IMR-90 (cell line): ENCODE measurements at regions not wholly inside any gene's neighbourhood (a gene's known extent, or its start where the extent isn't known, plus 50 kb on each side); places are given as distances from the start of the nearest gene placed in this dataset.

Source experiments
- ATAC-seq: fragments of 200-7000 bp; cut with Tn5 transposase; 2 replicates; pipeline ENCODE4 v1.9.1; 2020; ENCODE audit warnings: low read depth, mild to moderate bottlenecking, moderate library complexity
- BruUV-seq: library from RNA; stranded (reverse); fragments of 400-500 nt; replicated peaks from 2 replicates; lab custom pipeline; 2021; lab: Mats Ljungman, UMichigan
- CTCF ChIA-PET: fragments of 300-600 bp; formaldehyde crosslinking; extraction: SDS; loops from one replicate; lab custom pipeline; 2021; ENCODE audit warnings: antibody characterized with exemption; lab: Yijun Ruan, JAX
- POLR2A ChIA-PET: fragments of 300-600 bp; sonication (Branson Sonifier 250); formaldehyde crosslinking; loops from one replicate; lab custom pipeline; 2022; ENCODE audit warnings: antibody characterized with exemption; ENCODE audit not compliant: unreplicated experiment; lab: Charles Lee
- DNase-seq: peaks from one replicate; pipeline ENCODE4 v3.0.0; 2013
- H2AFZ ChIP-seq: replicated peaks from 2 replicates; pipeline ENCODE3; 2013; ENCODE audit warnings: low read length, mild to moderate bottlenecking; ENCODE audit not compliant: poor library complexity
- H2AK5ac ChIP-seq: 2 replicates; pipeline ENCODE4 v1.6.1; 2013; ENCODE audit warnings: low read depth, low read length, inconsistent platforms
- H2AK9ac ChIP-seq: replicated peaks from 2 replicates; pipeline ENCODE3; 2013; ENCODE audit warnings: mild to moderate bottlenecking, low read depth, low read length, moderate library complexity; ENCODE audit not compliant: poor library complexity
- H2BK120ac ChIP-seq: 2 replicates; pipeline ENCODE4 v1.6.1; 2013; ENCODE audit warnings: low read depth, low read length, inconsistent platforms
- H2BK15ac ChIP-seq: 3 replicates; pipeline ENCODE4 v1.6.1; 2013; ENCODE audit warnings: low read depth, low read length, inconsistent platforms
- H2BK20ac ChIP-seq: 2 replicates; pipeline ENCODE4 v1.6.1; 2013; ENCODE audit warnings: low read depth, mild to moderate bottlenecking, inconsistent platforms, low read length, moderate library complexity
- H2BK5ac ChIP-seq: 2 replicates; pipeline ENCODE4 v1.6.1; 2013; ENCODE audit warnings: mild to moderate bottlenecking, low read depth, low read length, inconsistent platforms; ENCODE audit not compliant: poor library complexity, severe bottlenecking
- H3K14ac ChIP-seq: replicated peaks from 2 replicates; pipeline ENCODE4 v1.6.1; 2013; ENCODE audit warnings: low read depth, low read length, inconsistent platforms
- H3K18ac ChIP-seq: 2 replicates; pipeline ENCODE4 v1.6.1; 2013; ENCODE audit warnings: low read depth, low read length, control low read depth
- H3K23ac ChIP-seq: 2 replicates; pipeline ENCODE4 v1.6.1; 2013; ENCODE audit warnings: low read depth, low read length, inconsistent platforms
- H3K27ac ChIP-seq: 2 replicates; pipeline ENCODE4 v1.5.1; 2013; ENCODE audit warnings: mild to moderate bottlenecking, control low read depth, low read length; ENCODE audit not compliant: insufficient read depth
- H3K27me3 ChIP-seq: 2 replicates; pipeline ENCODE4 v1.6.1; 2013; ENCODE audit warnings: low read length; ENCODE audit not compliant: control insufficient read depth, insufficient read depth
- H3K36me3 ChIP-seq: 2 replicates; pipeline ENCODE4 v1.6.1; 2013; ENCODE audit warnings: low read length, mixed read lengths; ENCODE audit not compliant: control insufficient read depth, insufficient read depth
- H3K4ac ChIP-seq: 2 replicates; pipeline ENCODE4 v1.6.1; 2013; ENCODE audit warnings: low read depth, low read length, inconsistent platforms
- H3K4me1 ChIP-seq: 2 replicates; pipeline ENCODE4 v1.6.1; 2013; ENCODE audit warnings: low read length, mixed read lengths; ENCODE audit not compliant: control insufficient read depth, insufficient read depth
- H3K4me2 ChIP-seq: 2 replicates; pipeline ENCODE4 v1.6.1; 2013; ENCODE audit warnings: low read depth, mild to moderate bottlenecking, control low read depth, low read length, moderate library complexity
- H3K4me3 ChIP-seq: 2 replicates; pipeline ENCODE4 v1.5.1; 2013; ENCODE audit warnings: low read depth, mild to moderate bottlenecking, control low read depth, low read length, moderate library complexity; ENCODE audit not compliant: insufficient read depth
- H3K56ac ChIP-seq: 2 replicates; pipeline ENCODE4 v1.6.1; 2013; ENCODE audit warnings: low read length, inconsistent platforms; ENCODE audit not compliant: insufficient read depth; ENCODE audit errors: extremely low read depth
- H3K79me1 ChIP-seq, 2 experiments: 2 replicates each; pipeline ENCODE4 v1.6.1; 2013; ENCODE audit warnings: low read length in 2 of 2, inconsistent platforms in 1 of 2, low read depth in 1 of 2
- H3K9ac ChIP-seq: 2 replicates; pipeline ENCODE4 v1.6.1; 2013; ENCODE audit warnings: low read depth, low read length, control low read depth
- H3K9me1 ChIP-seq: 2 replicates; pipeline ENCODE4 v1.6.1; 2013; ENCODE audit warnings: low read length, inconsistent platforms; ENCODE audit not compliant: insufficient read depth
- H3K9me3 ChIP-seq: 2 replicates; pipeline ENCODE4 v1.6.1; 2013; ENCODE audit warnings: low read length; ENCODE audit not compliant: control insufficient read depth, insufficient read depth
- H4K20me1 ChIP-seq: 2 replicates; pipeline ENCODE4 v1.6.1; 2013; ENCODE audit warnings: low read length, inconsistent platforms; ENCODE audit not compliant: insufficient read depth
- H4K5ac ChIP-seq: 2 replicates; pipeline ENCODE4 v1.6.1; 2013; ENCODE audit warnings: mild to moderate bottlenecking, low read depth, low read length, control low read depth
- H4K8ac ChIP-seq, 2 experiments: 2 replicates each; pipeline ENCODE4 v1.6.1; 2013; ENCODE audit warnings: low read depth in 2 of 2, low read length in 2 of 2, control low read depth in 1 of 2, inconsistent platforms in 1 of 2
- H4K91ac ChIP-seq: 2 replicates; pipeline ENCODE4 v1.6.1; 2013; ENCODE audit warnings: low read depth, low read length, inconsistent platforms; ENCODE audit not compliant: insufficient read depth
- BHLHE40 ChIP-seq: fragments of 150-350 bp; IDR thresholded peaks from 2 replicates; pipeline ENCODE4 v1.6.1; 2016; ENCODE audit warnings: mild to moderate bottlenecking, low read depth, low read length
- CHD1 ChIP-seq: IDR thresholded peaks from 2 replicates; pipeline ENCODE4 v1.6.1; 2012; ENCODE audit warnings: low read depth, low read length, improper control_type of control experiment
- MAFK ChIP-seq: IDR thresholded peaks from 2 replicates; pipeline ENCODE4 v1.6.1; 2012; ENCODE audit warnings: low read depth, low read length, improper control_type of control experiment
- MAZ ChIP-seq: IDR thresholded peaks from 2 replicates; pipeline ENCODE4 v1.6.1; 2012; ENCODE audit warnings: low read depth, mild to moderate bottlenecking, low read length, improper control_type of control experiment, moderate library complexity, borderline replicate concordance
- MXI1 ChIP-seq: IDR thresholded peaks from 2 replicates; pipeline ENCODE4 v1.6.1; 2012; ENCODE audit warnings: low read depth, mild to moderate bottlenecking, low read length, moderate library complexity, borderline replicate concordance
- POLR2A ChIP-seq: IDR thresholded peaks from 2 replicates; pipeline ENCODE4 v1.6.1; 2012; ENCODE audit warnings: mild to moderate bottlenecking, low read depth, low read length
- RCOR1 ChIP-seq: IDR thresholded peaks from 2 replicates; pipeline ENCODE4 v1.6.1; 2012; ENCODE audit warnings: mild to moderate bottlenecking, low read length, improper control_type of control experiment; ENCODE audit not compliant: insufficient replicate concordance
- RFX5 ChIP-seq: IDR thresholded peaks from 2 replicates; pipeline ENCODE4 v1.8.0; 2012; ENCODE audit warnings: low read depth, mild to moderate bottlenecking, low read length, moderate library complexity
- SMC3 ChIP-seq: fragments of 150-350 bp; IDR thresholded peaks from 2 replicates; pipeline ENCODE4 v1.6.1; 2016; ENCODE audit warnings: low read depth, mild to moderate bottlenecking, antibody characterized with exemption, low read length, moderate library complexity
- WGBS, 2 experiments: methylation state at CpG; one replicate each; pipeline versions ENCODE4 v1.1.5 to v1.1.7; 2013; ENCODE audit warnings: missing lambda C conversion rate in 2 of 2; ENCODE audit not compliant: insufficient read length in 1 of 2; ENCODE audit errors: extremely low coverage in 2 of 2; 5-methylcytosine and 5-hydroxymethylcytosine counted together
- dilution Hi-C: fragments of 300-500 bp; cut with HindIII; formaldehyde crosslinking; loops from one replicate; pipeline ENCODE4 v1.14.3; 2018; ENCODE audit warnings: low sequenced_read_pairs; ENCODE audit not compliant: unreplicated experiment
- in situ Hi-C: fragments of 300-500 bp; cut with MboI; formaldehyde crosslinking; loops from 3 replicates; pipeline ENCODE4 v1.14.3; 2019; ENCODE audit warnings: low sequenced_read_pairs, inconsistent platforms, mixed read lengths
- intact Hi-C: fragments of 100-400 bp; cut with micrococcal nuclease; formaldehyde crosslinking; loops from 2 replicates; pipeline ENCODE4 v1.10.0; 2022
- TF ChIP-seq, protein P1 (sequence below): conservative IDR thresholded peaks from 2 replicates; pipeline ENCODE4 v1.5.1; 2012; ENCODE audit warnings: mild to moderate bottlenecking, low read depth, low read length, improper control_type of control experiment
- TF ChIP-seq, protein P2 (sequence below): fragments of 150-350 bp; IDR thresholded peaks from 2 replicates; pipeline ENCODE4 v1.6.1; 2017; ENCODE audit warnings: mild to moderate bottlenecking, antibody characterized with exemption, low read length, low read depth
- TF ChIP-seq, protein P3 (sequence below): fragments of 150-350 bp; IDR thresholded peaks from 2 replicates; pipeline ENCODE4 v1.6.1; 2016; ENCODE audit warnings: low read depth, mild to moderate bottlenecking, low read length, moderate library complexity, borderline replicate concordance

DNA sequence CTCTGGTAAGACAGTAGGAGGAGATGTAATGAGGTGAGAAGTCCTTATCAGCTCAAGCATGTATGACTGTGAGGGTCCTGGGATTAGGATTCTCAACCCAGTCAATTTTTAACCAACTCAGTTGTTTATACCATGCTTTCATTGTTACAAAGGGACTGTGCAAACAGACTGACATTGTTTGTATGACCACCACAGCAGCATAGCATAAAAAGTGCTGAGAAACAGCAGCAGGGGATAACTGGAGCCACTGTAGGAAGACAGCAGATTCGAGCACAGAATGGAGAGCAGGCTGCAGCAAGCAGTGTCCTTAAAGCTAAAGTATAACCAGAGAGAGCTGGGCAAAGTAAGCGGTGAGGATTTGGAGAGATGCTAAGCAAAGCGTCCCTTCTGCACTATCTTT is 829.5 kb downstream of the REEP3 start:
- Histone ChIP-seq H3K4me1 (no peaks in the 10 kb centered on the region), H3K4me2 (no peak overlapping the region), H2AK9ac (no peak overlapping the region), H3K27me3 (no peaks in the 10 kb centered on the region), H2BK20ac (no peak overlapping the region), H3K9me3 (no peaks in the 10 kb centered on the region), H3K18ac (no peak overlapping the region), H2AK5ac (no peak overlapping the region), H3K9me1 (no peaks in the 10 kb centered on the region), H3K23ac (no peak overlapping the region), H3K36me3 (no peaks in the 10 kb centered on the region), H3K79me1 (no peaks in the 10 kb centered on the region), H2BK120ac (no peak overlapping the region), H3K27ac (no peak overlapping the region), H3K9ac (no peak overlapping the region), H2AFZ (no peak overlapping the region), H4K91ac (no peak overlapping the region), H4K8ac (no peak overlapping the region), H3K56ac (no peak overlapping the region), H2BK15ac (no peak overlapping the region), H4K20me1 (no peaks in the 10 kb centered on the region), H4K5ac (no peak overlapping the region), H3K14ac (no peak overlapping the region), H3K4ac (no peak overlapping the region), H3K4me3 (no peak overlapping the region), H2BK5ac (no peak overlapping the region)
- no peak for ATAC-seq
- dilution Hi-C loops (no loop called here), intact Hi-C loops (no loop called here), in situ Hi-C loops (no loop called here)
- DNase-seq, result no peak
- BruUV-seq, result no TSS peak
- no CpG with 5 or more reads among the region's 3 CpGs for WGBS, 2 experiments
- CTCF ChIA-PET, result no interaction called here
- POLR2A ChIA-PET, result no interaction called here
- TF ChIP-seq, protein P1, sequence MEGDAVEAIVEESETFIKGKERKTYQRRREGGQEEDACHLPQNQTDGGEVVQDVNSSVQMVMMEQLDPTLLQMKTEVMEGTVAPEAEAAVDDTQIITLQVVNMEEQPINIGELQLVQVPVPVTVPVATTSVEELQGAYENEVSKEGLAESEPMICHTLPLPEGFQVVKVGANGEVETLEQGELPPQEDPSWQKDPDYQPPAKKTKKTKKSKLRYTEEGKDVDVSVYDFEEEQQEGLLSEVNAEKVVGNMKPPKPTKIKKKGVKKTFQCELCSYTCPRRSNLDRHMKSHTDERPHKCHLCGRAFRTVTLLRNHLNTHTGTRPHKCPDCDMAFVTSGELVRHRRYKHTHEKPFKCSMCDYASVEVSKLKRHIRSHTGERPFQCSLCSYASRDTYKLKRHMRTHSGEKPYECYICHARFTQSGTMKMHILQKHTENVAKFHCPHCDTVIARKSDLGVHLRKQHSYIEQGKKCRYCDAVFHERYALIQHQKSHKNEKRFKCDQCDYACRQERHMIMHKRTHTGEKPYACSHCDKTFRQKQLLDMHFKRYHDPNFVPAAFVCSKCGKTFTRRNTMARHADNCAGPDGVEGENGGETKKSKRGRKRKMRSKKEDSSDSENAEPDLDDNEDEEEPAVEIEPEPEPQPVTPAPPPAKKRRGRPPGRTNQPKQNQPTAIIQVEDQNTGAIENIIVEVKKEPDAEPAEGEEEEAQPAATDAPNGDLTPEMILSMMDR, result no peak
- no peak for TF ChIP-seq RFX5
- no peak for TF ChIP-seq CHD1
- no peak for TF ChIP-seq MXI1
- TF ChIP-seq SMC3, result no peak
- no peak for TF ChIP-seq MAZ
- TF ChIP-seq POLR2A, result no peak
- no peak for TF ChIP-seq MAFK
- TF ChIP-seq, protein P2, sequence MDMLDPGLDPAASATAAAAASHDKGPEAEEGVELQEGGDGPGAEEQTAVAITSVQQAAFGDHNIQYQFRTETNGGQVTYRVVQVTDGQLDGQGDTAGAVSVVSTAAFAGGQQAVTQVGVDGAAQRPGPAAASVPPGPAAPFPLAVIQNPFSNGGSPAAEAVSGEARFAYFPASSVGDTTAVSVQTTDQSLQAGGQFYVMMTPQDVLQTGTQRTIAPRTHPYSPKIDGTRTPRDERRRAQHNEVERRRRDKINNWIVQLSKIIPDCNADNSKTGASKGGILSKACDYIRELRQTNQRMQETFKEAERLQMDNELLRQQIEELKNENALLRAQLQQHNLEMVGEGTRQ, result no peak
- TF ChIP-seq, protein P3, sequence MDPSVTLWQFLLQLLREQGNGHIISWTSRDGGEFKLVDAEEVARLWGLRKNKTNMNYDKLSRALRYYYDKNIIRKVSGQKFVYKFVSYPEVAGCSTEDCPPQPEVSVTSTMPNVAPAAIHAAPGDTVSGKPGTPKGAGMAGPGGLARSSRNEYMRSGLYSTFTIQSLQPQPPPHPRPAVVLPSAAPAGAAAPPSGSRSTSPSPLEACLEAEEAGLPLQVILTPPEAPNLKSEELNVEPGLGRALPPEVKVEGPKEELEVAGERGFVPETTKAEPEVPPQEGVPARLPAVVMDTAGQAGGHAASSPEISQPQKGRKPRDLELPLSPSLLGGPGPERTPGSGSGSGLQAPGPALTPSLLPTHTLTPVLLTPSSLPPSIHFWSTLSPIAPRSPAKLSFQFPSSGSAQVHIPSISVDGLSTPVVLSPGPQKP, result no peak
- no peak for TF ChIP-seq BHLHE40
- TF ChIP-seq RCOR1, result no peak
